ENCODE measurements at regions not wholly inside any gene's neighbourhood (a gene's known extent, or its start where the extent isn't known, plus 50 kb on each side); places are given as distances from the start of the nearest gene placed in this dataset.
"Not testable (repeated sequence)": the region's sequence is repeated elsewhere in the genome, so short reads cannot be mapped to it uniquely, and the experiment has no call there.

DNA sequence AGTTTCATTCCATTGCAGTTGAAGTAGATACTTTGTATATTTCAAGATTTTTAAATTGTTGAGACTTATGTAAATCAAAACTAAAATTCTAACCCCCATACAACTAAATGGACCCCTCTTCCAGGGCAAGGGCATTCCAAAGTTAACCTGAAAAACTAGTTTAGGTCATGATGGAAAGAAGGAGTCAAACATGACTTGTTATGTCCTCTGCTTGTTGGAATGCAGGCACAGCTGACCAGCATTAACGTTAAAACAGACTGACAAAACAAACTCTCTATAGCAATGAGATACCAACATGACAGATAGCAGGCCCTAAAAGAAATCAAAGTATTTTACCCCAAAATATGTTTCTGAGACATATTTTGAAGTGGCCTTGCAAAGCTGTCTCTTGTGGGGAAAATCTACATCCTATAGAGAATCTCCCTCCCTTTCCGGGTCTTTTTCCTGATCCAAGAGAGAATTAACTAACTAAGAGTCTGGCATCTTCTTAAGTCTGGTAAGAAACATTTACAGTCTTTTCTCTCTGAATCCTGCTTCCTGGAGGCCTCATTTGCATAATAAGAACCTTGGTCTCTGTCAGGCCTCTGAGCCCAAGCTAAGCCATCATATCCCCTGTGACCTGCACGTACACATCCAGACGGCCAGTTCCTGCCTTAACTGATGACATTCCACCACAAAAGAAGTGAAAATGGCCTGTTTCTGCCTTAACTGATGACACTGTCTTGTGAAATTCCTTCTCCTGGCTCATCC lies 124.3 kb upstream of the ATXN1 start:
- TF ChIP-seq FOXK2 (IDR thresholded peaks at IDR 0.05) (no peak), ELF4 (IDR thresholded peaks at IDR 0.05) (no peak), NFRKB (IDR thresholded peaks at IDR 0.05) (no peak), ZNF384 (IDR thresholded peaks at IDR 0.05) (no peak), FOXM1 (IDR thresholded peaks at IDR 0.05; ENCODE audit: borderline replicate concordance) (no peak), TARDBP (IDR thresholded peaks at IDR 0.05) (no peak), SP1 (IDR thresholded peaks at IDR 0.05) (no peak)
- TF ChIP-seq, protein P1, sequence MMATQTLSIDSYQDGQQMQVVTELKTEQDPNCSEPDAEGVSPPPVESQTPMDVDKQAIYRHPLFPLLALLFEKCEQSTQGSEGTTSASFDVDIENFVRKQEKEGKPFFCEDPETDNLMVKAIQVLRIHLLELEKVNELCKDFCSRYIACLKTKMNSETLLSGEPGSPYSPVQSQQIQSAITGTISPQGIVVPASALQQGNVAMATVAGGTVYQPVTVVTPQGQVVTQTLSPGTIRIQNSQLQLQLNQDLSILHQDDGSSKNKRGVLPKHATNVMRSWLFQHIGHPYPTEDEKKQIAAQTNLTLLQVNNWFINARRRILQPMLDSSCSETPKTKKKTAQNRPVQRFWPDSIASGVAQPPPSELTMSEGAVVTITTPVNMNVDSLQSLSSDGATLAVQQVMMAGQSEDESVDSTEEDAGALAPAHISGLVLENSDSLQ (IDR thresholded peaks at IDR 0.05): no peak
- no peak for DNase-seq (ENCODE audit: extremely low spot score)
- ChIA-PET CTCF (no interaction called here), POLR2A (no interaction called here)

DNA sequence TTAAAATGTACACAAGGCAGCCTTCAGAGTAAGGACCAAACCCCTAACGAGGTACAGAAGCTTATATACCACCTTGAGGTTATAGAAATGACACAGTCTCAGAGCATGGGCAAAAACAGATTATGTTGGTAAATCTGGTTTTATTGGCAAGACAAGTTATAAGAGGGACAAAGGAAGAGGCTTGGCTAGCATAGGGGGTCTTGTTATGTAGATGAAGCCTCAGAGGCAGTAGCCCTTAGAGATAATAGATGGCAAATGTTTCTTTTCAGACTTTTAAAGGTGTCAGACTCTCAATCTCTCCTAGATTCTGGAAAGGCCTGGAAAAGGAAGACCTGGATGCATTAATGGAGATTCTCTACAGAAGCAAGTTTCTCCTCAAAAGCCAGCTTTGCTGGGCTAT lies 123.3 kb upstream of the ATXN1 start:
- ChIA-PET POLR2A (no interaction called here), CTCF (no interaction called here)
- DNase-seq (ENCODE audit: extremely low spot score): no peak
- TF ChIP-seq FOXA1 (IDR thresholded peaks at IDR 0.05) (no peak), CTBP1 (IDR thresholded peaks at IDR 0.05; ENCODE audit: borderline replicate concordance) (no peak), NFRKB (IDR thresholded peaks at IDR 0.05) (no peak), FOXK2 (IDR thresholded peaks at IDR 0.05) (no peak), LEF1 (IDR thresholded peaks at IDR 0.05; ENCODE audit: borderline replicate concordance) (no peak), BHLHE40 (IDR thresholded peaks at IDR 0.05; ENCODE audit: borderline replicate concordance) (no peak), HDGF (IDR thresholded peaks at IDR 0.05; ENCODE audit: borderline replicate concordance) (no peak), TARDBP (IDR thresholded peaks at IDR 0.05) (no peak), L3MBTL2 (conservative IDR thresholded peaks at IDR 0.05) (no peak), SP1 (IDR thresholded peaks at IDR 0.05) (no peak), ARNT (IDR thresholded peaks at IDR 0.05) (no peak), SUZ12 (IDR thresholded peaks at IDR 0.05) (no peak), ZNF384 (IDR thresholded peaks at IDR 0.05) (no peak), FOXM1 (IDR thresholded peaks at IDR 0.05; ENCODE audit: borderline replicate concordance) (no peak), ELF4 (IDR thresholded peaks at IDR 0.05) (no peak)
- TF ChIP-seq, protein P1 (IDR thresholded peaks at IDR 0.05): no peak

DNA sequence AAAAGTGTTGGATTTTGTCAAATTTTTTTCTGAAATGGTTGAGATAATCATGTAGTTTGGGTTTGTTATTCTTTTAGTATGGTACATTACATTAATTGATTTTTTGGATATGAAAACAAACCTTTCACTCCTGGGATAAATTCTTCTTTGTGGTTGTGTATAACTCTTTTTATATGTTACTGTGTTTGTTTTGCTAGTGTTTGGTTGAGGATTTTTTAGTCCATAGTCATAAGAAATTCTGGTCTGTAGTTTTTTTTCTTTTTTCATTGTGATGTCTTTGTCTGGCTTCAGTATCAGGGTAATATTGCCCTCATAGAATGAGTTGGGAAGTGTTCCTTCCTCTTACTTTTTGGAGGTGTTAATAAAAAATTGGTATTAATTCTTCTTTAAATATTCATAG lies 122.2 kb upstream of the ATXN1 start:
- CTCF ChIA-PET: no interaction called here
- TF ChIP-seq FOXA1 (IDR thresholded peaks at IDR 0.05) (no peak), FOXM1 (IDR thresholded peaks at IDR 0.05; ENCODE audit: borderline replicate concordance) (no peak), SUZ12 (IDR thresholded peaks at IDR 0.05) (no peak), ZNF384 (IDR thresholded peaks at IDR 0.05) (no peak), TARDBP (IDR thresholded peaks at IDR 0.05) (no peak)
- TF ChIP-seq, protein P1 (IDR thresholded peaks at IDR 0.05): no peak
- POLR2A ChIA-PET: no interaction called here
- no peak for DNase-seq (ENCODE audit: extremely low spot score)

DNA sequence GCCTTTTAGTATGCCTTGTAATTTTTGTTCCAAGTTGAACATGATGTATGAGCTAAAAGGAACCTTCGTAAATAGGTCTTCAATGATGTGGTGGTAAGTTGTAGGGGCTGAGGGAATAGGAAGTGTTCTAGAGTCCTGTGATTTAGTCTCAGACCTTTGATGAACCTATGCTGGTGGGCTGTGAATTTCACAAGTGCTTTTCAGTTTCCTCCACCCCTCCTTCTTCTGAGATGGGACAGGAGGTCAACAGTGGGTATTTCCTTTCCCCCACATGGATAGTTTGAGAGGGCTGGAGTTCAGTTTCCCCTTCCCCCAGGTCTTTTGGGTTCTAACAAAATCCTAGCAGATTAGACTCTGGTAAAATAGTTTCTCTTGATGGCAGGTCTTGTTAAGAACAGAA lies 121.0 kb upstream of the ATXN1 start:
- TF ChIP-seq SP1 (IDR thresholded peaks at IDR 0.05) (no peak), FOXM1 (IDR thresholded peaks at IDR 0.05; ENCODE audit: borderline replicate concordance) (no peak), NFRKB (IDR thresholded peaks at IDR 0.05) (no peak)
- TF ChIP-seq, protein P1 (IDR thresholded peaks at IDR 0.05): no peak
- no peak for DNase-seq (ENCODE audit: extremely low spot score)
- ChIA-PET CTCF (no interaction called here), POLR2A (no interaction called here)

DNA sequence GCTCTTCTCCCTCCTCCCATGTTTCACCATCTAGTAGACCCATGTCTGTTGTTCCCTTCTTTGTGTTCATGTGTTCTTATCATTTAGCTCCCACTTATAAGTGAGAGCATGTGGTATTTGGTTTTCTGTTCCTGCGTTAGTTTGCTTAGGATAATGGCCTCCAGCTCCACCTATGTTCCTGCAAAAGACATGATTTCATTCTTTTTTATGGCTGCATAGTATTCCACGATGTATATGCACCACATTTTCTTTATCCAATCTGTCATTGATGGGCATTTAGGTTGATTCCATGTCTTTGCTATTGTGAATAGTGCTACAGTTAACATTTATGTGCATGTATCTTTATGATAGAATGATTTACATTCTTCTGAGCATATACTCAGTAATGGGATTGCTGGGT lies 115.6 kb upstream of the ATXN1 start:
- DNase-seq (ENCODE audit: extremely low spot score); CTCF ChIA-PET; POLR2A ChIA-PET: not testable (repeated sequence)

- DNase-seq (ENCODE audit: extremely low spot score): no peak
- CTCF ChIA-PET: no interaction called here
- POLR2A ChIA-PET: no interaction called here
- TF ChIP-seq ELF4 (IDR thresholded peaks at IDR 0.05): no peak
Measured at GRCh38 chr6:16876201-16876600, 114.9 kb upstream of the ATXN1 start.

GRCh38 chr6:16873698-16874097 lies 112.4 kb upstream of the ATXN1 start:
- ChIA-PET POLR2A (interaction anchor here (0.9 kb wide), 1 partner anchor 112 kb away, joined by 5 read pairs; the partner anchor contains the start of gene ATXN1), CTCF (interaction anchor here (0.8 to 1.8 kb wide), 2 partner anchors 15 to 25 kb away, joined by 3 to 5 read pairs; no protein-coding TSS in a partner anchor)
- DNase-seq (ENCODE audit: extremely low spot score): no peak
- TF ChIP-seq FOXA1 (IDR thresholded peaks at IDR 0.05) (no peak), NFRKB (IDR thresholded peaks at IDR 0.05) (no peak), HDGF (IDR thresholded peaks at IDR 0.05; ENCODE audit: borderline replicate concordance) (no peak), FOXM1 (IDR thresholded peaks at IDR 0.05; ENCODE audit: borderline replicate concordance) (no peak), LEF1 (IDR thresholded peaks at IDR 0.05; ENCODE audit: borderline replicate concordance) (no peak), CTBP1 (IDR thresholded peaks at IDR 0.05; ENCODE audit: borderline replicate concordance) (no peak), FOXK2 (IDR thresholded peaks at IDR 0.05) (no peak), L3MBTL2 (conservative IDR thresholded peaks at IDR 0.05) (no peak), ZNF384 (IDR thresholded peaks at IDR 0.05) (no peak), SUZ12 (IDR thresholded peaks at IDR 0.05) (no peak), ELF4 (IDR thresholded peaks at IDR 0.05) (no peak), BHLHE40 (IDR thresholded peaks at IDR 0.05; ENCODE audit: borderline replicate concordance) (no peak), TARDBP (IDR thresholded peaks at IDR 0.05) (no peak), ARNT (IDR thresholded peaks at IDR 0.05) (no peak), SP1 (IDR thresholded peaks at IDR 0.05) (no peak)
- TF ChIP-seq, protein P1 (IDR thresholded peaks at IDR 0.05): no peak

Measured in HEK293T (cell line).